ENCODE measurements at regions not wholly inside any gene's neighbourhood (a gene's known extent, or its start where the extent isn't known, plus 50 kb on each side); places are given as distances from the start of the nearest gene placed in this dataset.

- TF ChIP-seq, protein P1, sequence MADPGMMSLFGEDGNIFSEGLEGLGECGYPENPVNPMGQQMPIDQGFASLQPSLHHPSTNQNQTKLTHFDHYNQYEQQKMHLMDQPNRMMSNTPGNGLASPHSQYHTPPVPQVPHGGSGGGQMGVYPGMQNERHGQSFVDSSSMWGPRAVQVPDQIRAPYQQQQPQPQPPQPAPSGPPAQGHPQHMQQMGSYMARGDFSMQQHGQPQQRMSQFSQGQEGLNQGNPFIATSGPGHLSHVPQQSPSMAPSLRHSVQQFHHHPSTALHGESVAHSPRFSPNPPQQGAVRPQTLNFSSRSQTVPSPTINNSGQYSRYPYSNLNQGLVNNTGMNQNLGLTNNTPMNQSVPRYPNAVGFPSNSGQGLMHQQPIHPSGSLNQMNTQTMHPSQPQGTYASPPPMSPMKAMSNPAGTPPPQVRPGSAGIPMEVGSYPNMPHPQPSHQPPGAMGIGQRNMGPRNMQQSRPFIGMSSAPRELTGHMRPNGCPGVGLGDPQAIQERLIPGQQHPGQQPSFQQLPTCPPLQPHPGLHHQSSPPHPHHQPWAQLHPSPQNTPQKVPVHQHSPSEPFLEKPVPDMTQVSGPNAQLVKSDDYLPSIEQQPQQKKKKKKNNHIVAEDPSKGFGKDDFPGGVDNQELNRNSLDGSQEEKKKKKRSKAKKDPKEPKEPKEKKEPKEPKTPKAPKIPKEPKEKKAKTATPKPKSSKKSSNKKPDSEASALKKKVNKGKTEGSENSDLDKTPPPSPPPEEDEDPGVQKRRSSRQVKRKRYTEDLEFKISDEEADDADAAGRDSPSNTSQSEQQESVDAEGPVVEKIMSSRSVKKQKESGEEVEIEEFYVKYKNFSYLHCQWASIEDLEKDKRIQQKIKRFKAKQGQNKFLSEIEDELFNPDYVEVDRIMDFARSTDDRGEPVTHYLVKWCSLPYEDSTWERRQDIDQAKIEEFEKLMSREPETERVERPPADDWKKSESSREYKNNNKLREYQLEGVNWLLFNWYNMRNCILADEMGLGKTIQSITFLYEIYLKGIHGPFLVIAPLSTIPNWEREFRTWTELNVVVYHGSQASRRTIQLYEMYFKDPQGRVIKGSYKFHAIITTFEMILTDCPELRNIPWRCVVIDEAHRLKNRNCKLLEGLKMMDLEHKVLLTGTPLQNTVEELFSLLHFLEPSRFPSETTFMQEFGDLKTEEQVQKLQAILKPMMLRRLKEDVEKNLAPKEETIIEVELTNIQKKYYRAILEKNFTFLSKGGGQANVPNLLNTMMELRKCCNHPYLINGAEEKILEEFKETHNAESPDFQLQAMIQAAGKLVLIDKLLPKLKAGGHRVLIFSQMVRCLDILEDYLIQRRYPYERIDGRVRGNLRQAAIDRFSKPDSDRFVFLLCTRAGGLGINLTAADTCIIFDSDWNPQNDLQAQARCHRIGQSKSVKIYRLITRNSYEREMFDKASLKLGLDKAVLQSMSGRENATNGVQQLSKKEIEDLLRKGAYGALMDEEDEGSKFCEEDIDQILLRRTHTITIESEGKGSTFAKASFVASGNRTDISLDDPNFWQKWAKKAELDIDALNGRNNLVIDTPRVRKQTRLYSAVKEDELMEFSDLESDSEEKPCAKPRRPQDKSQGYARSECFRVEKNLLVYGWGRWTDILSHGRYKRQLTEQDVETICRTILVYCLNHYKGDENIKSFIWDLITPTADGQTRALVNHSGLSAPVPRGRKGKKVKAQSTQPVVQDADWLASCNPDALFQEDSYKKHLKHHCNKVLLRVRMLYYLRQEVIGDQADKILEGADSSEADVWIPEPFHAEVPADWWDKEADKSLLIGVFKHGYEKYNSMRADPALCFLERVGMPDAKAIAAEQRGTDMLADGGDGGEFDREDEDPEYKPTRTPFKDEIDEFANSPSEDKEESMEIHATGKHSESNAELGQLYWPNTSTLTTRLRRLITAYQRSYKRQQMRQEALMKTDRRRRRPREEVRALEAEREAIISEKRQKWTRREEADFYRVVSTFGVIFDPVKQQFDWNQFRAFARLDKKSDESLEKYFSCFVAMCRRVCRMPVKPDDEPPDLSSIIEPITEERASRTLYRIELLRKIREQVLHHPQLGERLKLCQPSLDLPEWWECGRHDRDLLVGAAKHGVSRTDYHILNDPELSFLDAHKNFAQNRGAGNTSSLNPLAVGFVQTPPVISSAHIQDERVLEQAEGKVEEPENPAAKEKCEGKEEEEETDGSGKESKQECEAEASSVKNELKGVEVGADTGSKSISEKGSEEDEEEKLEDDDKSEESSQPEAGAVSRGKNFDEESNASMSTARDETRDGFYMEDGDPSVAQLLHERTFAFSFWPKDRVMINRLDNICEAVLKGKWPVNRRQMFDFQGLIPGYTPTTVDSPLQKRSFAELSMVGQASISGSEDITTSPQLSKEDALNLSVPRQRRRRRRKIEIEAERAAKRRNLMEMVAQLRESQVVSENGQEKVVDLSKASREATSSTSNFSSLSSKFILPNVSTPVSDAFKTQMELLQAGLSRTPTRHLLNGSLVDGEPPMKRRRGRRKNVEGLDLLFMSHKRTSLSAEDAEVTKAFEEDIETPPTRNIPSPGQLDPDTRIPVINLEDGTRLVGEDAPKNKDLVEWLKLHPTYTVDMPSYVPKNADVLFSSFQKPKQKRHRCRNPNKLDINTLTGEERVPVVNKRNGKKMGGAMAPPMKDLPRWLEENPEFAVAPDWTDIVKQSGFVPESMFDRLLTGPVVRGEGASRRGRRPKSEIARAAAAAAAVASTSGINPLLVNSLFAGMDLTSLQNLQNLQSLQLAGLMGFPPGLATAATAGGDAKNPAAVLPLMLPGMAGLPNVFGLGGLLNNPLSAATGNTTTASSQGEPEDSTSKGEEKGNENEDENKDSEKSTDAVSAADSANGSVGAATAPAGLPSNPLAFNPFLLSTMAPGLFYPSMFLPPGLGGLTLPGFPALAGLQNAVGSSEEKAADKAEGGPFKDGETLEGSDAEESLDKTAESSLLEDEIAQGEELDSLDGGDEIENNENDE (IDR thresholded peaks at IDR 0.05; ENCODE audit: insufficient replicate concordance, low read length) = no peak
- no peak for TF ChIP-seq TBP (IDR thresholded peaks at IDR 0.05; ENCODE audit: low read depth, low read length)
- no peak for TF ChIP-seq KDM4A (IDR thresholded peaks at IDR 0.05; ENCODE audit: low read depth, low read length, severe bottlenecking)
- no peak for TF ChIP-seq SRF (IDR thresholded peaks at IDR 0.05; ENCODE audit: low read depth, low read length)
- TF ChIP-seq GTF2F1 (IDR thresholded peaks at IDR 0.05; ENCODE audit: borderline replicate concordance, low read depth, low read length) = no peak
Measured at GRCh38 chr2:59167514-59167913, 926.4 kb upstream of the FANCL start (continued).
